Stromal cell of bone marrow (primary cell): ENCODE measurements at regions not wholly inside any gene's neighbourhood (a gene's known extent, or its start where the extent isn't known, plus 50 kb on each side); places are given as distances from the start of the nearest gene placed in this dataset.

ENCODE experiments used
- DNase-seq: peaks from one replicate; pipeline ENCODE4 v3.0.0-alpha.2; 2012; ENCODE audit warnings: low read depth

DNA sequence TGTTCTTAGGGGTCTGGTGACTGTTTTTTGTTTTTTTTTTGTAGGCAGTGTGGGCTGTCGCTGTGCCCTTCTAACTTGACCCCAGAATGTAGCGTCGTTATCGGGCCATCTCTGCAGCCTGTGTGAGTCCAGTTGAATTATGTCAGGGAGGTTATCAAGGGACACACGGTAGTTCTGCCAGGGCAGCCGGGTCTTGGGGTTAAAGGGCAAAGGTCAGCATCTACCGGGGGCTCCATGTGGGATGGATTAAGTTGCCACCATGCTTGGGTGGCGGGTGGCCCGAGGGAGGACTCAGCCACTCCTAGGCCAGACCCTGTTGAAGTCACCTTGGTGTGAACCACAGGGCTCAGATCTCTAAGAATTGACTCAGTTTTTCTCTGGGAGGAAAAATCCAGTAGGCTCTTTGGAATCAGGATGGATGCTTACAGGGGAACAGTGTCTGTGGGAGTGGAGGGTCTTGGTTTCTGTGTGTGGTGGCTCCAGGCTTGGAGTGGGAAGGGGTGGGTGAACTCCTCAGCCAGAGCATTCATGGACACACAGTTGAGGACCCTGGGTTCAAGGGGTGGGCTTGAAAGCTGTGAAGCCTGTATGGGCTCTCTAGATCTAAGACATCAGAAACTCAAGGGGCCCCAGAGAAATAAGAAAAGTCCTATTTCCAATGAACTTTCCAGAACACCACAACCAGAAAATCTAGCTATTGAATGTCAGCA is 191.7 kb downstream of the IRF8 start:
- DNase-seq: no peak

DNA sequence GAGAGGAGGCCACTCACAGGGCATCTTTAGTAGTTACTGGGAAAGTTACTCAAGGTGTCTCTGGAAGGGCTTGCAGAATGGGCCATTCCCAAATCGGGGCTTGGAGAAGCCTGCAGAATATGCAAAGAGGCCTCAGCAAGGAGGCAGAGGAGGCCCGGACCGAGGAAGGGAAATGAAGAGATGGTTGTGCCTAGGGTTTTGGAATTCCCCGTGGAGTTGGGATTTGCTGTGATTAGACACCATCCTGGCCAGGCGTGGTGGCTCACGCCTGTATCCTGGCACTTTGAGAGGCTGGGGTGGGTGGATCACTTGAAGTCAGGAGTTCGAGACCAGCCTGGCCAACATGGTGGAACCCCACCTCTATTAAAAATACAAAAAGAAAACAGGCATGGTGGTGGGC is 193.0 kb downstream of the IRF8 start:
- no peak for DNase-seq

DNA sequence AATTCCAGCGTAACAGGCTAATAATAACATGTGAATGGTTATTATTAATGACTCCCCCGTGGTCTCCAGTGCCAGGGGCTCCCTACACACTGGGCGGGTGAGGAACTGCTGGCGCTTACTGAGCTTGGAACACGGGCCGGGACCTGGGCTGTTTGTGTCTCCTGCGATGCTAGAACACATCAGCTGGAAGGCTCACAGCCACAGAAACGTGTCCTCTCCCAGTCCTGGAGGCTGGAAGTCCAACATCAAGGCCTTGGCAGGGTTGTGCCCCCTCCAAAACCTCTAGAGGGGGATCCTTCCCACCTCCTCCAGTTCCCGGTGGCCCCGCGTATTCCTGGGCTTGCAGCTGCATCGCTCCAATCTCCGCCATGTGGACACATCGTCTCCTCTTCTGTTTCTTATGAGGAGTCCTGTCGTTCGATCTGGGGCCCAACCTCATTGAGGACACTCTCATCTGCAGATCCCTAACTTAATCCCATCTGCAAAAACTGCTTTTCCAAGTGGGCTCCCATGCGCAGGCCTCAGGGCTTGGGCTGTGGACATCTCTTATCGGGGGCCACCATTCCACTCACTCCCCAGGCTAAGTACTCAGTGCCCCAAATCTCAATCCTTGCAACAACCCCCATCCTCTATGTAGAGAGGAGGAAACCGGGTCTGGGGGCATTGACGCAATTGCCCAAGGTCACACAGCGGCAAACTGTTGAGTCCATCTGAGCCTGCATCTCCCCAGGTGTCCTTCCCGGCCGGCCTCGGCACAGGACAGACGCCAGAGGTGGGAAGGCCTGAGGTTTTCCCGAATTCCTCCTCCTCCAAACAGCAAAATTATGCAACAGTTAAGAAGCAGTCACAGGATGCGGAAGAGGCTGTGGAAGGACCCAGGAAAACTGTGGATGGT is 193.9 kb downstream of the IRF8 start:
- DNase-seq: no peak

DNA sequence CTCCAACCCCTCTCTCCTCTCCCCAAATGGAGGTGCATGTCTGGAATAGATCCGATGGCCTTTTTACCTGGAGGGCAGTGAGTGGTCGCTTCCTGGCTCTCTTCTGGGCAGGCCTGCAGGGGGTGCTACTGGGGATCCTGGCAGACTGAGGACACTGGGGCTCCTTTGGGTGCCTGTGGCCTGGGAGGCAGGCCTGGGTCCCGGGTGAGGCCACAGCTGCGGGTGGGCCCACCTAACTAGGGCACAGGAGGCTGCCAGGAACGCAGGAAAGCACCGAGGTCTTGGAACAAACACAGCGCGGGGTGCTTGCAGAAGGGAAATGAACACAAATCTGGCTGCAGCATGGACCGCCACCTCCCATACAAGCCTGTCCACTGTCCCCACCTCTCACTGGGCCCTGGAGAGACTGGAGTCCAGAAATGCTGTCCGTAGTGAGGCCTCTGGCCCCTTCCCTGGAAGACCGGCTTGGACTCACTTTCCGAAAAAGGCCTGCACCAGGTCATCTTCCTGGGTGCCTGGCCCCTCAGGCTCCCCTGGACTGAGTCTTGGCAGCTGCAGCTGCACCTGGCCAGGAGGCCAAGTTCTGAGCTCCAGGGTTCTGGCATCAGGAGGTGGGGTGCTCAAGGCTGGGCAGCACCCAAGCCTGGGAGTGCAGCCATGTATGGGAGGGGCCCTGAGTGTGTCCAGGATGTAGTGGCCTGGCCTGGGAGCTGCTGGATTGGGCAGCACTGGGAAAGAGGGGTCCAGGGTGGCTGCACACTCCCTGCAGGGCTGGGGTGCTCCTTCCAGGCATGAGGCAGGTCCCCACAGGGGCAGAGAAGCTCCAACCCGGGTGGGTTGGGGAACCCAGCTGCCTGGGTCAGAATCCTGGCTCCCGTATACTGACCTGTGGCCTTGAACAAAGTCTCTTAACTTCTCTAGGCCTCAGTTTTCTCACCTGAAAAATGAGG is 195.1 kb downstream of the IRF8 start:
- DNase-seq: no peak

DNA sequence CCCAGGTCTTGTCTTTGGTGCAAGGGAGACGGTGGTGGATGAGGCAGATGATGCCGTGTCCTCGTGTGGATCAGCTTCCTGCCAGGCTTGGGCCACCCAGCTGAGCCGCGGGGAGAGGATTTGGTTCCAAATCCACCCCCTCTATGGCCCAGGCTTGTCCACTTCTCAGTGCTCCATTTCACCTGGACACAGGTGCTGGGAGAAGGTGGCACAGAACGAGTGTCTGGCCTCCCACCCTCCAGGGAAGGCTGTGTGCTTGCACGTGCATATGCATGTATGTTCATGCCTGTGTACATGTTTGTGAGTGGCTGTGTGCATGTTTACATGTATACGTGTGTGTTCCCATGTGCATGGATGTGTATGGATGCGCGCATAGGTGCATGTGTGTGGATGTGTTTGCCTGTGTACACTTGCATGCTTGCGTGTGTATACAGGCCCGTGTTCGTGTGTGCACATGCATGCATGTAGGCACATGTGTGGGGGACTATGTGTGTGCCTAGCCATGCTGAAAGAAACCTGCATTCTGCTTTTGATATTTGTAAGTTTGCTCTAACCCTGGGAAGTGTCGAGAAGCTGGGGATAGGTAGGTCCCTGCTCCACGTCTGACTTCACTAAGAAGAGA is 196.3 kb downstream of the IRF8 start:
- no peak for DNase-seq

DNA sequence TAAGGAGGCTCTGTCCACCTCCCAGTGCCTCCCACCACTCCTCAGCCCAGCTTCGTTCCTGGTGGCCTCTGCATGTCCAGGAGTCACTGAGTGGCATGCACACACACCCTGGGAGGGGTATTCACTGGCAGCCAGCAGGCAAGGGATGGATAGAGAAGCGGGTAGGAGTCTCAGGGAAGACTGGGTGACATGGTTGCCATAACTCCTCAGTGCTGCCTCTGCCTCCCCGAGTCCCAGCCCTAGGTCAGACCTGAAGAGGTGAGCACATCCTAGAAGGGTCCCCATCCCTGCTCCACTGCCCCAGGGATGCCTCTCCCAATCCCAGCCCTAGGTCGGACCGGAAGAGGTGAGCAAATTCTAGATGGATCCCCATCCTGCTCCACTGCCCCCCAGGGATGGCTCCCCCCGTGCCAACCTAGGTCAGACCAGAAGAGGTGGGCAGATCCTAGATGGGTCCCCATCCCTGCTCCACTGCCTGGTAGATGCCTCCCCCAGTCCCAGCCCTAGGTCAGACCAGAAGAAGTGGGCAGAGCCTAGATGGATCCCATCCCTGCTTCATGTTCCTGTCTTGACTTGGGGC is 197.0 kb downstream of the IRF8 start:
- no peak for DNase-seq

DNA sequence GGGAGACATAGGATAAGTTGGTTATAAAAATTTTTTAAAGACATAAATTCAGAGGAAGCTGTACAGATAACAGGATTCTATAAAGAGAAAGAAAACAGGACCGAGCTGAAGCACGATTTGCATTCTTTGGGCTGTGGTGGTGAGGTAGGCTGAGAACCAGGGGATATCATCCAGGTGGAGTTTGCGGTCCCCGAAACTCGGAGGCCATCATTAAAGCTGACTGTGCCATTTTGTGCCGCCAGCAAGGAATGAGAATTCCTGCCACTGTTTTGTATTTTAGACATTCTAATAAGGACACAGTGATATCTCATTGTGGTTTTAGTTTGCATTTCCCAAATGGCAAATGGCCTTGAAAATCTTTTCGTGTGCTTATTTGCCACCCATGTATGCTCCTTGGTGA is 197.9 kb downstream of the IRF8 start:
- no peak for DNase-seq

DNA sequence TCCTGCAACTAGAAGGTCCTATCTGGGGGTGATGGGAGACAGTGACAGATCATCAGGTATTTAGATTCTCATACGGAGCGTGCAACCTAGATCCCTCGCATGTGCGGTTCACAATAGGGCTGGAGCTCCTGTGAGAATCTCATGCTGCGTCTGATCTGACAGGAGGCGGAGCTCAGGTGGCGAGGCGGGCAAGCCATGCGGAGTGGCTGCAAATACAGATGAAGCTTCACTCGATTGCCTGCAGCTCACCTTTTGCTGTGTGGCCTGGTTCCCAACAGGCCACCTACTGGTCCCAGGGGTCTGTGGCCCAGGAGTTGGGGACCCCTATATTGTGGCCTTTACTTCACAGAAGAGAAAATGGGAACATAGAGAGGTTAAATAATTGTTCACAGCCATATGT is 200.4 kb downstream of the IRF8 start:
- DNase-seq: no peak

DNA sequence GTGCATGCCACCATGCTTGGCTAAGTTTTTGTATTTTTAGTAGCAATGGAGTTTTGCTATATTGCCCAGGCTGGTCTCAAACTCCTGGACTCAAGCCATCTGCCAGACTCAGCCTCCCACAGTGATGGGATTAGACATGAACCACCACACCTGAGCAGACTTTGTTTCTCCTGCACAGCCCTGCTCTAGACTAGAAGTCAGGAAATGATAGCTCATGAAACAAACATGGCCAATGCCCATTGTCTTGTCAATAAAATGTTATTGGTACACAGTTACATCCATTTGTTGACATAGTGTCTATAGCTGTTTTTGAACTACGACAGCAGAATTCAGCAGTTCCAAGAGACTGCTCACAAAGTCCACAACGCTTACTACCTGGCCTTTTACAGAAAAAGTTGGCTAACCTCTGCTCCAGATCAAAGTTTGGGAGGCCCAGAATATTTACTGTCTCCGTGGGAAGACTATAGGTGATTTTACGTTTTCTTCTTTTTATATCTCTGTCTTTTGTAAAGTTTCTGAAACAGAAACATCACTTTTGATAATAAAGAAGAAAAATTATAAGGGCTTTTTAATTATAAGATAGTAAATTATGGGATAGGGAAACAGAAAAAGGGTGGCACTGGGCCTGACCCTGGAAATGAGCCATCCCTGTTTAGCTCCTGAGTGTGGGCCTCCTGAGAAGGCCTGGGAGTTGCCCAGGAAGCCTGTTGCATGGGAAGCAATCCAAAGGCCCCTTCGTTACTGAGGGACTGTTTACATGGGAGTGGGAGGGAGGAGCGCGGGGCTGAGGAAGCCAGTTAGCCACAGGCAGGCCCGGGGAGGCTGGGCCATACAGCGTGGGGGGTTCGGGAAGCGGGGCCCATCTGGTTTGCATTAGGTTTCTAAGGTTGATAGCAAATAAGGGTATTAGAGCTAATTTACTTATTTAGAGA is 201.5 kb downstream of the IRF8 start:
- DNase-seq: no peak

DNA sequence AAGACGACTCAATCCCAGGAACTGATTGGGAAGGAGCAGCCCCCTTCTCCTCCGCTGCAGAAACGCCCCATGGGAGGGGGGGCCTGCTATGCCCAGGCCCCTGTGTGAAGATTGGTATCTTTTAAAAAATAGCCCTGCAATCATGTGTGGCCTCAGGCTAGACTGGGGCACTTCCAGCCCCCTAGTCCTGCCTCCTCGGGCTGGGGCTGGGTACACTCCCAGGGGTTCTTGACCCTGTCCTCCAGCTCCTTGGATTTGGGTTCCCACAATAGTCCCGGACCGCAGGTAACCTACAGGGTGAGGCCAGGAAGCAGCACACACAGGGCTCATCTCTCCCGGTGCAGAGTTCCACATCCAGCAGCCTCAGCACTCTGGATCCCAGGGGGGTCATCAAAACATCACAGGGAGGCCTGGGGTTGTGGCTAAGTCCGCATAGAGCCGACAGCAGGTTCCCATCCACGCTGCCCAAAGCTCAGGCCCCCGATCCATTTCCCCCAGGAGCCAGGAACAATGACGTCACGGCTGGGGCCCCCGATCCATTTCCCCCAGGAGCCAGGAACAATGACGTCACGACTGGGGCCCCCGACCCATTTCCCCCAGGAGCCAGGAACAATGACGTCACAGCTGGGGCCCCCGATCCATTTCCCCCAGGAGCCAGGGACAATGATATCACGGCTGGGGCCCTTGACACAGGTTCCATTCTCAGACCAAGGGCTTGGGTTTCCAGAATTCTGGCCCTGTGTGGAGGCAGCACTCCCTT is 202.4 kb downstream of the IRF8 start:
- no peak for DNase-seq

DNA sequence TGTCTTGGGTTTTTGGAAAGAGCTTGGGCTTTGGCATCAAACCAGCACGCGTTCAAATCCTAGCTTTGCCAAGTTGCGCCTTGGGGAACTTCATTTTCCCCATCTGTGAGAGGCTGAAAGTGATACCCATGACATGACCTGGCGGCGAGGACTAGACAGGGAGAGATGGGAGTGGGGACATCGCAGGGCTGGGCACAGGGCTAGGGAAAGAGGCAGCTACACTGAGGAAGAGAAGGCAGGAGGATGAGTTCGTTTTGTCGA is 202.9 kb downstream of the IRF8 start:
- DNase-seq: no peak

DNA sequence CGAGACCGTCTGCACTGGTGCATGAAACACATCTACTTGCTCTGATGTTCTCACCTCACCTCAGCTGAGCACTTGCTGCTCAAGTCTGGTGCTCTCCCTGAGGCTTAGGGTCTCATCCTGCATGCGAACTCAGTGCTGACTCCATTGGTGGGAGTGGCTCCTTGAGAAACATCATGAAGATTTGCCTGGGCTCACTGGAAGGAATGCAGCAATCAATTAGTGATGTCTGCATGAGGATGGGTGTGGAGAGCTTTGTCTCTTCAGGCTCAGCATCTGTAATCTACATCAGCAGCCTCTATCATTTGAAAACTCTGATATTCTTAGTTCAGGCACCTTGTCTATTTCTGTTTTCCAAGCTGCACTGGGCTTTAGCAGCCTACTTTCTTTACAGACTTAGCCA is 204.4 kb downstream of the IRF8 start:
- DNase-seq: no peak

DNA sequence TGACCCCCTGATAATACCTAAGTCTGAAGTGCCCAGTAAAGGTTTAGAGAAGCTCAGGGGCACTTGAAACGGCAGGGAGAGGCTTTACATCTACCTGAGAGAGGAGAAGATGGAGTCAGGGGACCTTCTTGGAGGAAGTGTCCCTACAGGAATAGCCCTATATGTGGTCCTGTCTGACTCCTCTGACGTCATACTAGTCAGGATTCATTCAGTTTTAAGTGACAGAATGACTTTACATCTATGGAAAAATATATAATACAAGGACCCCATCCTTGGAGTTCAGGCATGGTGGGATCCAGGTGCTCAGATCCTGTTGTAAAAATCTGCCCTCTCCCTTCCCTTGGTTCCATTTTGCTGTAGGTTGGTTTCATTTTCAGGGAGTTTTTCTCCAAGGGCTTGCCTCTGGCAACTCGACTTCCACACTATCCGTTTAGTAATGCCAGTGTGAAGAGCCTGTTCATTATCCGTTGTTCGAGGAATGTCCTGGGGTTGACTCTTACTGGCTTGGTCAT is 205.6 kb downstream of the IRF8 start:
- no peak for DNase-seq

DNA sequence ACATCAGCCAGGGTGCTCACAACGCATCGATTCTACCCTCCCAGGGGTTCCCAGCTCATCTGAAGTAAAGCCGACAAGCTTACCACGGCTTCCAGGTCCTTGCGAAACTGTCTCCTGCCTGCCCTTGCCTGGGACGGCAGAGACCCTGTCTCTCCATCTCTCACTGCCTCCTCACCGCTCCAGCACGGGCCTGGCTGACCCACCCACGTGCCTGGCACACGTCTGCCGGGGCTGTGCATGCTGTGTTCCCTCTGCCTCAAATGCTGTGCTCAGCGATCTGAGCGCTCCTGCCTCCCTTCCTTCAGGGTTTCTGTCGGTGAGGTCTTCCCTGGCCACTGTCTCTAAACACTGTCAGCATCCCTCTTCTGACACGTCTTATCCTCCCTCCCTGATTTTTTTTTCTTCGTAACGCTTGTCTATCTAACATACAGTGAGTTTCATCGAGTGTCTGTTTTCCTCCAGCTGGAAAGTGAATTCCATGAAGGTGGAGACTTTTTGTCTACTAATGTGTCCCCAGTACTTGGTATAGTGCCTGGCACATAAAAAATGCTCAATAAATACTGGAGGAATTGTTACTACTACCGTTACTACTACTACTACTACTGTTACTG is 208.4 kb downstream of the IRF8 start:
- no peak for DNase-seq

DNA sequence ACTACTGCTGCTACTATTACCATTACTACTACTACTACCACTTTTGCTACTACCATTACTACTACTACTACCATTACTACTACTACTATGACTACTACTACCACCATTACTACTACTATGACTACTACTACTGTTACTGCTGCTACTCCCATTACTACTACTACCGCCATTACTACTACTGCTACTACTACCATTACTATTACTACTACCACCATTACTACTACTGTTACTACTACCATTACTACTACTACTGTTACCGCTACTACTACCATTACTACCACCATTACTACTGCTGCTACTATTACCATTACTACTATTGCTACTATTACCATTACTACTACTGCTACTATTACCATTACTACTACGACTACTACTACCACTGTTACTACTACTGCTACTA is 209.1 kb downstream of the IRF8 start:
- DNase-seq: no peak

DNA sequence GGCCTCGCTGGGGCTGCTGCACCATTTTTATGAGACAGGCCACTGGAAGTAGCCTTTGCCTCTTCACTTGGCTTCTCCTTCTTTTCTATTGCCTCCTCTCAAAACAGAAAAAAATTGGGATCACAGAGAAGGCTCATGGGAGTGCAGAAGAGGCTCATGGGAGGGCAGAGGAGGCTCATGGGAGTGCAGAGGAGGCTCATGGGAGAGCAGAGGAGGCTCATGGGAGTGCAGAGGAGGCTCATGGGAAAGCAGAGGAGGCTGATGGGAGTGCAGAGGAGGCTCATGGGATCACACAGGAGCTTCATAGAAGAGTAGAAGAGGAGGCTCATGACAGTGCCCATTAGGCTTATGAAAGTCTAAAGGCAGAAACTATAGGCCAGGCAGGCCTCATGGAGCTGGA is 211.2 kb downstream of the IRF8 start:
- no peak for DNase-seq

DNA sequence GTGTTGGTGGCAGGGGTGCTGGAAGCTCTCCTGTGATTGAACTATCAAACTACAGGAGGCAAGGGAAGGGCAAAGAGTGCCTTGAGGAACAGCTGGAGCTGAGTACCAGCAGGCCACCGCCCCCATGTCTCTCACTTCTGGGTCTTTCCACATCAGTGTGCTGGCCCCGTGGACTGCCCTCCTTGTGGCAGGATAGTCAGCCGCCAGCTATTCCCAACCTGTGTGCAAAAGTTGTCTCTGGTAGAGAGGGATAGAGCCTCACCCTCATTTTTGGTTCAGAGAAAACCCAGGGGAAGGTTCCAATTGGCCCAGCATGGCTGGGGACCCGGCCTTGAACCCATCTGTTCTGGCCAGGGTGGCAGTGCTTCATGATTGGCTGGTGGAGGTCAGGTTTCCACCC is 211.8 kb downstream of the IRF8 start:
- no peak for DNase-seq

DNA sequence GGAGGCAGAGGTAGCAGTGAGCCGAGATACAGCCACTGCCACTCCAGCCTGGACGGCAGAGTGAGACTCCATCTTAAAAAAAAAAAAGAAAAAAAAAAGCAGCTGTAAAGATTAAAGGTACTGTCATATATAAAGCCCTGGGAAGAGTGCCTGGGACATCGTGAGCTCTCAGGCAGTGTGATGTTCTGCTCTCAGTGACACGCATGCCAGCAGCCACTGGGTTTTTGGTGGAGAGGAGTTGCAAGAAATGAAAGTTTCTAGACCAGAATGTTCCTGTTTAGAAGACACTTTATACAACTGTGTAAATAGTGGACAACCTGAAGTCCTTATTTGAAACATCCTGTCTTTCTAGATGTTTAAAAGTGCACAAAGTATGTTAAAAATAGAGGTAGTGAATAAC is 213.2 kb downstream of the IRF8 start:
- DNase-seq: no peak

DNA sequence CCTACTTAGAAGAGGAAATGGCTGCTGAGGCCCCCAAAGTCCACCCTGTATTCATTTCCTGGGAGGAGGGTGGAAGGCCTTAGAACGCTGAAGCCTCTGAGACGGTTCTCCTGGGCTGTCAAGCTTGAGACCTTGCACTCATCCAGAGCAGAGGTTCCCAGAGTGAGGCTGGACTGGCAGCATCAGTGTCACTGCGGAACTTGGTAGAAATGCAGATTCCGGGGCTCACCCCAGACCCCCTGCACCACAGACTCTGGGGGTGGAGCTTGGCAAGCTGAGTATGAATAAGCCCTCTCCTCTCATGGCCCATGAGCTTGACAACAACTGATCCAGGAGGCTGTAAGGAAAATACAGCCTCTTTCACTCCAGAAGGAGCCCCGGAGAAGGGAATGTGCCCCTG is 218.3 kb downstream of the IRF8 start:
- DNase-seq: no peak
